ENCODE measurements at regions not wholly inside any gene's neighbourhood (a gene's known extent, or its start where the extent isn't known, plus 50 kb on each side); places are given as distances from the start of the nearest gene placed in this dataset.

DNA sequence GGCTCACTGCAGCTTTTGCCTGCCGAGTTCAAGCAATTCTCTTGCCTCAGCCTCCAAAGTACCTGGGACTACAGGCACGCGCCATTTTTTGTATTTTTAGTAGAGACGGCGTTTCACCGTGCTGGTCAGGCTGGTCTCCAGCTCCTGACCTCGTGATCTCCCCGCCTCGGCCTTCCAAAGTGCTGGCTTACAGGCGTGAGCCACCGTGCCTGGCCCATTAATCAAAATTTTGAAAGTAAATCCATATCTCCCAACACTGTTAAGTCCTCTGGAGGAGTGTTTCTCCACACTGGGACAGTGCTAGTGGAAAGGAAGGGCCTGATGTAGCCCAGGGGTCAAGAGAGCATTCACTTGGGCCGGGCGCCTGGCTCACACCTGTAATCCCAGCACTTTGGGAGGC, 644.6 kb downstream of the SH2D4B start:
- TF ChIP-seq CTCF (IDR thresholded peaks at IDR 0.05), result no peak
- TF ChIP-seq POLR2A (IDR thresholded peaks at IDR 0.05), result no peak
